K562 (cell line): ENCODE measurements at regions not wholly inside any gene's neighbourhood (a gene's known extent, or its start where the extent isn't known, plus 50 kb on each side); places are given as distances from the start of the nearest gene placed in this dataset.

Experiments used
- EGR1 ChIP-seq: fragments of 450-650 bp; conservative IDR thresholded peaks from 2 replicates; pipeline ENCODE4 v1.6.1; 2017; ENCODE audit warnings: mild to moderate bottlenecking
- EZH2 ChIP-seq: IDR thresholded peaks from 2 replicates; pipeline ENCODE4 v1.6.1; 2012; ENCODE audit warnings: low read depth, mild to moderate bottlenecking, inconsistent platforms, low read length, borderline replicate concordance
- FOS ChIP-seq: IDR thresholded peaks from 3 replicates; pipeline ENCODE4 v1.6.1; 2011; ENCODE audit not compliant: insufficient read length; ENCODE audit errors: extremely low read depth
- JUND ChIP-seq, 2 experiments: IDR thresholded peaks; 2 replicates in 1 of 2; 3 replicates in 1 of 2; pipeline ENCODE4 v1.6.1; 2011; ENCODE audit warnings: borderline replicate concordance in 2 of 2, low read depth in 2 of 2, low read length in 2 of 2, improper control_type of control experiment in 1 of 2, missing biosample characterization in 1 of 2, missing genetic modification characterization in 1 of 2, missing genetic modification reagents in 1 of 2
- NUFIP1 ChIP-seq: fragments of 450-650 bp; IDR thresholded peaks from 2 replicates; pipeline ENCODE4 v1.6.1; 2018; ENCODE audit not compliant: partially characterized antibody
- POLR2AphosphoS2 ChIP-seq: IDR thresholded peaks from 2 replicates; pipeline ENCODE4 v1.6.1; 2012; ENCODE audit warnings: low read length, improper control_type of control experiment
- SETDB1 ChIP-seq: IDR thresholded peaks from one replicate; pipeline ENCODE4 v1.6.1; 2012; ENCODE audit warnings: low read length, control low read depth, inconsistent platforms
- SMARCA4 ChIP-seq: fragments of 450-650 bp; IDR thresholded peaks from 2 replicates; pipeline ENCODE4 v1.6.1; 2016
- SMARCC2 ChIP-seq: fragments of 450-650 bp; IDR thresholded peaks from 2 replicates; pipeline ENCODE4 v1.6.1; 2017; ENCODE audit warnings: antibody characterized with exemption, moderate library complexity, mild to moderate bottlenecking, low read depth
- TF ChIP-seq, protein P1 (sequence below), 3 experiments: IDR thresholded peaks in 2 of 3; conservative IDR thresholded peaks in 1 of 3; 2 replicates each; pipeline ENCODE4 v1.5.1; 2011 to 2012; ENCODE audit warnings: low read length in 3 of 3, mild to moderate bottlenecking in 3 of 3, control low read depth in 2 of 3, improper control_type of control experiment in 1 of 3, inconsistent platforms in 1 of 3, low read depth in 1 of 3, mixed read lengths in 1 of 3, moderate library complexity in 1 of 3; ENCODE audit not compliant: insufficient read depth in 2 of 3

DNA sequence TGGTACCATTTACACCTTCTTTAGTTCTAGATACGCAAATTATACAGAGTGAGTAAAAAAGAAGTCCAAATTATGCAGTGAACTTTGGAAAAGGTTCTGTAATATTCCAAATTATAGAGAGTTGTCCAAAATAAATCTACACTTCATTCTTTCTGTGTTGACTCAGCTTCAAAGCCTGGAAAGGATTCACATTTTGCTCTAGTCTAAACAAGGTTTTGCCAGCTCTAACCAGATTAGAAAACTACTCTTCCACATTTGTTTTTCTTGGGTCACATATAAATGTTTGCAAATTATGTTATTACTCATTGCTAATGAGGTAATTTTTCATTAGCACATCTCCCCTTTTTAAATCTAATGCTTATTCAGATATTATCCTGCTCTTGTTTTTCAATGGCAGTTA, 1562.4 kb upstream of the SEL1L start:
- TF ChIP-seq SMARCA4, result no peak
- no peak for TF ChIP-seq EZH2
- TF ChIP-seq, protein P1, sequence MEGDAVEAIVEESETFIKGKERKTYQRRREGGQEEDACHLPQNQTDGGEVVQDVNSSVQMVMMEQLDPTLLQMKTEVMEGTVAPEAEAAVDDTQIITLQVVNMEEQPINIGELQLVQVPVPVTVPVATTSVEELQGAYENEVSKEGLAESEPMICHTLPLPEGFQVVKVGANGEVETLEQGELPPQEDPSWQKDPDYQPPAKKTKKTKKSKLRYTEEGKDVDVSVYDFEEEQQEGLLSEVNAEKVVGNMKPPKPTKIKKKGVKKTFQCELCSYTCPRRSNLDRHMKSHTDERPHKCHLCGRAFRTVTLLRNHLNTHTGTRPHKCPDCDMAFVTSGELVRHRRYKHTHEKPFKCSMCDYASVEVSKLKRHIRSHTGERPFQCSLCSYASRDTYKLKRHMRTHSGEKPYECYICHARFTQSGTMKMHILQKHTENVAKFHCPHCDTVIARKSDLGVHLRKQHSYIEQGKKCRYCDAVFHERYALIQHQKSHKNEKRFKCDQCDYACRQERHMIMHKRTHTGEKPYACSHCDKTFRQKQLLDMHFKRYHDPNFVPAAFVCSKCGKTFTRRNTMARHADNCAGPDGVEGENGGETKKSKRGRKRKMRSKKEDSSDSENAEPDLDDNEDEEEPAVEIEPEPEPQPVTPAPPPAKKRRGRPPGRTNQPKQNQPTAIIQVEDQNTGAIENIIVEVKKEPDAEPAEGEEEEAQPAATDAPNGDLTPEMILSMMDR (IDR thresholded peaks at IDR 0.05 in 2 of 3, conservative IDR thresholded peaks at IDR 0.05 in 1 of 3; ENCODE audit: insufficient read depth in 2 of 3, low read depth in 1 of 3, low read length in 3 of 3), result no peak
- no peak for TF ChIP-seq SETDB1
- TF ChIP-seq JUND (IDR thresholded peaks at IDR 0.05; ENCODE audit: borderline replicate concordance, low read depth, low read length), result no peak
- TF ChIP-seq JUND (tag; IDR thresholded peaks at IDR 0.05; ENCODE audit: borderline replicate concordance, low read depth, low read length), result no peak
- no peak for TF ChIP-seq NUFIP1
- no peak for TF ChIP-seq POLR2AphosphoS2
- no peak for TF ChIP-seq FOS
- no peak for TF ChIP-seq EGR1
- no peak for TF ChIP-seq SMARCC2
